GM18858 (cell line): ENCODE measurements at regions not wholly inside any gene's neighbourhood (a gene's known extent, or its start where the extent isn't known, plus 50 kb on each side); places are given as distances from the start of the nearest gene placed in this dataset.

Experiments
- ATAC-seq: cut with Tn5 transposase; IDR thresholded peaks from one replicate; pipeline ENCODE4 v1.9.1; 2021; ENCODE audit not compliant: unreplicated experiment

- ATAC-seq, result no peak
Observed at GRCh38 chr2:164306872-164307271, 314.4 kb downstream of the GRB14 start.

GRCh38 chr2:164302786-164303185 lies 318.5 kb downstream of the GRB14 start:
- ATAC-seq, result no peak

- no peak for ATAC-seq
Observed at GRCh38 chr2:164288235-164288634, 333.0 kb downstream of the GRB14 start.

GRCh38 chr2:164287056-164287455 lies 334.2 kb downstream of the GRB14 start:
- no peak for ATAC-seq

- ATAC-seq, result no peak
Observed at GRCh38 chr2:164285576-164285975, 335.7 kb downstream of the GRB14 start.

GRCh38 chr2:164281896-164282295 lies 339.4 kb downstream of the GRB14 start:
- no peak for ATAC-seq

GRCh38 chr2:164275659-164276058 lies 345.6 kb downstream of the GRB14 start:
- ATAC-seq, result no peak

- ATAC-seq, result no peak
Observed at GRCh38 chr2:164260506-164260905, 360.8 kb downstream of the GRB14 start.

GRCh38 chr2:164257742-164258141 lies 363.5 kb downstream of the GRB14 start:
- no peak for ATAC-seq

GRCh38 chr2:164252568-164253287 lies 368.6 kb downstream of the GRB14 start:
- ATAC-seq, result peak; percentile 90

- no peak for ATAC-seq
Observed at GRCh38 chr2:164243315-164243714, 378.0 kb downstream of the GRB14 start.

GRCh38 chr2:164242409-164242808 lies 378.9 kb downstream of the GRB14 start:
- ATAC-seq, result no peak

GRCh38 chr2:164234074-164234473 lies 387.2 kb downstream of the GRB14 start:
- ATAC-seq, result no peak

GRCh38 chr2:164224007-164224406 lies 397.3 kb downstream of the GRB14 start:
- no peak for ATAC-seq

- ATAC-seq, result no peak
Observed at GRCh38 chr2:164221473-164221872, 399.8 kb downstream of the GRB14 start.

- no peak for ATAC-seq
Observed at GRCh38 chr2:164220265-164220664, 401.0 kb downstream of the GRB14 start.

GRCh38 chr2:164213916-164214315 lies 407.4 kb downstream of the GRB14 start:
- no peak for ATAC-seq

GRCh38 chr2:164205347-164205746 lies 415.9 kb downstream of the GRB14 start:
- ATAC-seq, result no peak

GRCh38 chr2:164203131-164203530 lies 418.2 kb downstream of the GRB14 start:
- no peak for ATAC-seq

GRCh38 chr2:164198256-164198655 lies 423.0 kb downstream of the GRB14 start:
- no peak for ATAC-seq

GRCh38 chr2:164190700-164191099 lies 430.6 kb downstream of the GRB14 start:
- no peak for ATAC-seq

GRCh38 chr2:164189851-164190250 lies 431.4 kb downstream of the GRB14 start:
- ATAC-seq, result no peak

GRCh38 chr2:164187121-164187520 lies 434.2 kb downstream of the GRB14 start:
- no peak for ATAC-seq
